GM13976 (cell line): ENCODE measurements at regions not wholly inside any gene's neighbourhood (a gene's known extent, or its start where the extent isn't known, plus 50 kb on each side); places are given as distances from the start of the nearest gene placed in this dataset.

Experiments
- DNase-seq: peaks from one replicate; pipeline ENCODE4 v3.0.0; 2012; ENCODE audit warnings: low spot score
- CTCF ChIP-seq: IDR thresholded peaks from 2 replicates; pipeline ENCODE4 v1.5.1; 2012; ENCODE audit warnings: borderline replicate concordance, mild to moderate bottlenecking; ENCODE audit not compliant: insufficient read depth; ENCODE audit errors: extremely low read depth, missing control alignments, control extremely low read depth
- in situ Hi-C: fragments of 300-500 bp; cut with MboI; formaldehyde crosslinking; loops from one replicate; pipeline ENCODE4 v1.12.0; 2022; ENCODE audit warnings: low sequenced_read_pairs, mixed read lengths, inconsistent platforms; ENCODE audit not compliant: unreplicated experiment

DNA sequence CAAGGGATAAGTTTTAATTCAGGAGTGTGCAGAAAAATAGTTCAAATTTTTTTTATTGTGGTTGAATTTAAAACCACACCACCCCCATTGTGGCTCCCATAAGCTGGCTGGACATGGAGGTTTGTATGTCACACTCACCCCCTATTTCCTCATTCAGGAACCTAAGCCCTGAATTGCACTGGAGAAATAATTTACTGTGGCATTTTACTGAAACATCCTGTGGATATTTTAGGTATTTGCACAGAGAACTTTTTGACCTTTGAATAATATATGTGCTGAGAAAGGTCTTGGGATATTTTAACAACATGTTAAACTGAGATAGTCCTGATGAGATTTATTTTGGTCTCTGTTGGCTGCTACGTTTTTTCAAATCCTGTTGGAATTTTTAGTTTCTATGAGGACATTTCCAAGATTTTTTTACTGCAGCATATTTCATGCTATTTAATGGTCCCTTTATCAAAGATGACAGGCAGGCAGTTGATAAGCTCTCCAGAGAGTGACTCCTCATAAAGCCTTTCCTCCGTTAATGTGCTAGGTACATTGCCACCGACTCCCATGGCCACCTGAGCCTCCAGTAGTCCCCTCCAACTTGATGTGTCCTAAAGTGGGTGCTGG, 51.2 kb upstream of the PALM2AKAP2 start:
- in situ Hi-C loops, result no loop called here
- no peak for TF ChIP-seq CTCF
- no peak for DNase-seq

DNA sequence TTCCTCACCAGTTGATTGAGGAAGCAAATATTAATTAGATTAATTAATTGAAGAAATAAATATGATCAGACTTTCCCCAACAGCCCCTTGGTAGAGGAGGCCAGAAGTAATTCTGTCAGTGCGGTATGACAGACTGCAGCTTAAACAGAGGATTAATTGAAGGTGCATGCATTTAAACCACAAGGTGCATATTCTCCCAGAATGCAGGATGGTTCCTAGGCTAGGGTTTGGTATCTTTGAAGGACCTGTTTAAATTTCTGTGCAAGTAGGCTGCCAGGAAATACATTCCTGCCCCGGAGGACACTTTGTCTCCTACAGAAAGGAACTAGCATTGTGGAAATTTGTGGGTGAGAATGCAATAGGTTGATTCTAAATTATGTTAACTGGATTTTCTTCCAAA, 50.5 kb upstream of the PALM2AKAP2 start:
- no peak for TF ChIP-seq CTCF
- in situ Hi-C loops, result no loop called here
- DNase-seq, result no peak
